ENCODE measurements at regions not wholly inside any gene's neighbourhood (a gene's known extent, or its start where the extent isn't known, plus 50 kb on each side); places are given as distances from the start of the nearest gene placed in this dataset.

DNA sequence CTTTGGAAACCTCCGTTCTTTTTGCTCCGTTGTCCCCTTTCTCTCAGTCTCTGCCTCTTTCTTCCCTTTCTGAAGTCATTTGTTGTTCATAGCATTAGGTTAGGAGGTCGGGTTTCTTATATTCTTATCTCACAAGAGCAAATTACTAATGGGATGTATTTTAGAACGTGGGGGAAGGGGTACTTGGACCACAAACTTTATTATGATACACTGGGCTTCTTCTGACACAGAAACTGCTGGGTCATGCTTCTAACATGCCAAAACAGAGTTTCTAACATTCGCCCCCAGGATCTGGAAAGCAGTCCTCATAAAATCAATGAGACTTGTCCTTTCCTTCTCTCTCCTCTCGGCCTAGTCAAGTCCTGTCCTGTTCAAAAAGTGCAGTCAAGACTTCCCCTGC is 334.4 kb downstream of the GADD45G start:
- TF ChIP-seq POLR2A (IDR thresholded peaks at IDR 0.05), result no peak
- TF ChIP-seq CTCF (IDR thresholded peaks at IDR 0.05), result no peak
